Right lobe of liver (tissue), 6 donors: ENCODE measurements at regions not wholly inside any gene's neighbourhood (a gene's known extent, or its start where the extent isn't known, plus 50 kb on each side); places are given as distances from the start of the nearest gene placed in this dataset.

Experiments
- ATAC-seq, 4 donors: fragments of 200-7000 bp; cut with Tn5 transposase; one replicate each; pipeline ENCODE4 v1.9.1; 2020; ENCODE audit warnings: mild to moderate bottlenecking in 4 of 4, moderate library complexity in 4 of 4
- DNase-seq, 3 donors: peaks; one replicate each; pipeline ENCODE4 v3.0.0-alpha.2; 2020
- H3K27ac ChIP-seq, 3 donors: fragments of 200-600 bp; one replicate each; pipeline ENCODE4 v1.8.0; 2022
- H3K27me3 ChIP-seq, 2 donors: fragments of 200-600 bp; one replicate each; pipeline ENCODE4 v1.8.0; 2022
- H3K36me3 ChIP-seq, 4 donors: fragments of 200-600 bp; sonication (generic) in 1 of 4; one replicate each; pipeline versions ENCODE4 v1.5.1 to v1.8.0; 2017 to 2022; ENCODE audit warnings: control low read depth in 1 of 4
- H3K4me1 ChIP-seq, 4 donors: fragments of 200-600 bp; sonication (generic) in 1 of 4; one replicate each; pipeline versions ENCODE4 v1.5.1 to v1.8.0; 2017 to 2022; ENCODE audit warnings: control low read depth in 1 of 4
- H3K4me3 ChIP-seq, 3 donors: fragments of 200-600 bp; one replicate each; pipeline ENCODE4 v1.8.0; 2022
- H3K9me3 ChIP-seq, 4 donors: fragments of 200-600 bp; sonication (generic) in 1 of 4; one replicate each; pipeline versions ENCODE4 v1.5.1 to v1.8.0; 2017 to 2022; ENCODE audit warnings: control low read depth in 1 of 4
- POLR2A ChIP-seq: fragments of 450-650 bp; IDR thresholded peaks from one replicate; pipeline ENCODE4 v1.6.1; 2017; ENCODE audit warnings: antibody characterized with exemption, mild to moderate bottlenecking
- WGBS: methylation state at CpG from one replicate; pipeline ENCODE4 v1.1.6; 2018; ENCODE audit warnings: low coverage, low lambda C conversion rate; ENCODE audit not compliant: insufficient coverage; ENCODE audit errors: missing lambda C conversion rate; 5-methylcytosine and 5-hydroxymethylcytosine counted together
- intact Hi-C, 2 donors: fragments of 100-400 bp; cut with DNase I; formaldehyde crosslinking; loops; one replicate each; pipeline versions ENCODE4 v1.11.2 to v1.14.1; 2022
- TF ChIP-seq, protein P1 (sequence below), 4 donors: fragments of 200-600 bp in 3 of 4; fragments of 450-650 bp in 1 of 4; IDR thresholded peaks; one replicate each; pipeline versions ENCODE4 v1.5.1 to v1.8.0; 2016 to 2022; ENCODE audit warnings: antibody characterized with exemption in 4 of 4, mild to moderate bottlenecking in 2 of 4
- donor health status: DM: no; HTN: yes; CAD: no.
- donor health status: DM: no; HTN: no; CAD: no.
- donor health status: DM: no; HTN: no; CAD: no.
- donor health status: DM: no; HTN: yes; CAD: no.
- donor health status: DM: no; HTN: yes; CAD: no.

DNA sequence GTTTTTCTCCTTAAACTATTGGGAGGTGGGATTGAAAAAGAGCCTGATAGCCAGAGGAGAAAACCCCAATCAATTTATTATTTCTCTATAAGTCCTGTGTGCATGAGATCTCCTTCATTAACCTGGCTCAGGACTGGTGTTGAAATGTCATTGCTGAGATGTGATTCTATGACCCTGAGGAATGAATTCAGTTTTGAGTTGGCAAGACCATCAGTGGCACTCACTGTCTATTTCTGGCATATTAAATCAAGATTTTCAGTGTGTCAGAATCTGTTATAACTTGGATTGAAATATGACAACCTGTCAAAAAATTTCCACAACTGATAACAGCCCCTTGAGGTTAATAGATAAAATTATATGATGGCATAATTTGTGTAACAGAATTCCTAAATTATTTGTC lies 431.1 kb downstream of the TFAP2B start:
- no peaks in the 10 kb centered on the region for H3K36me3 ChIP-seq
- no peak overlapping the region for H3K27ac ChIP-seq
- ATAC-seq = no peak
- H3K27me3 ChIP-seq = no peaks in the 10 kb centered on the region
- TF ChIP-seq, protein P1, sequence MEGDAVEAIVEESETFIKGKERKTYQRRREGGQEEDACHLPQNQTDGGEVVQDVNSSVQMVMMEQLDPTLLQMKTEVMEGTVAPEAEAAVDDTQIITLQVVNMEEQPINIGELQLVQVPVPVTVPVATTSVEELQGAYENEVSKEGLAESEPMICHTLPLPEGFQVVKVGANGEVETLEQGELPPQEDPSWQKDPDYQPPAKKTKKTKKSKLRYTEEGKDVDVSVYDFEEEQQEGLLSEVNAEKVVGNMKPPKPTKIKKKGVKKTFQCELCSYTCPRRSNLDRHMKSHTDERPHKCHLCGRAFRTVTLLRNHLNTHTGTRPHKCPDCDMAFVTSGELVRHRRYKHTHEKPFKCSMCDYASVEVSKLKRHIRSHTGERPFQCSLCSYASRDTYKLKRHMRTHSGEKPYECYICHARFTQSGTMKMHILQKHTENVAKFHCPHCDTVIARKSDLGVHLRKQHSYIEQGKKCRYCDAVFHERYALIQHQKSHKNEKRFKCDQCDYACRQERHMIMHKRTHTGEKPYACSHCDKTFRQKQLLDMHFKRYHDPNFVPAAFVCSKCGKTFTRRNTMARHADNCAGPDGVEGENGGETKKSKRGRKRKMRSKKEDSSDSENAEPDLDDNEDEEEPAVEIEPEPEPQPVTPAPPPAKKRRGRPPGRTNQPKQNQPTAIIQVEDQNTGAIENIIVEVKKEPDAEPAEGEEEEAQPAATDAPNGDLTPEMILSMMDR (IDR thresholded peaks at IDR 0.05) = no peak
- TF ChIP-seq POLR2A = no peak
- H3K9me3 ChIP-seq = no peaks in the 10 kb centered on the region
- H3K4me3 ChIP-seq = no peak overlapping the region
- DNase-seq = no peak
- no peaks in the 10 kb centered on the region for H3K4me1 ChIP-seq
- intact Hi-C loops = no loop called here

DNA sequence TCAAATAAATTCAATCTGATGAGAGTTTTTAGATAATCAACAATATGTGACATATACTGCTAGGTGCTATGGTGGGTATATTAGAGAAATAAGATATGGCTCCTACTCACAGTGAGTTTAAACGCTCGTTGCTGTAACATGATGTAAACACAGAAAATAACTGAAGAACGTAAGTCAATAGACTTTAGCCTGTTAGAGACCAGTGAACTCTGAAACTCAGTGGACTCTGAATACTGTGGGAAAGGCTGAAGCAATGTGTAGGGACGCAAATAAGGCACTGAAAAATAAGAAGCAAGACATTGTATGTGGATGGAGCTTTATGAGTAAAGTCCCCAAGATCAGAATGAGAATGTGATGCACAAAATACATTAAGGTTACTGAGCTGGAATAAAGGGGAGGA lies 431.6 kb downstream of the TFAP2B start:
- Histone ChIP-seq H3K27me3 (no peaks in the 10 kb centered on the region), H3K4me3 (no peak overlapping the region), H3K4me1 (no peaks in the 10 kb centered on the region), H3K27ac (no peak overlapping the region), H3K9me3 (no peaks in the 10 kb centered on the region), H3K36me3 (no peaks in the 10 kb centered on the region)
- TF ChIP-seq, protein P1 (IDR thresholded peaks at IDR 0.05) = no peak
- no peak for TF ChIP-seq POLR2A
- DNase-seq (no peak), ATAC-seq (peak; percentile 32 to 63 (median 44))
- intact Hi-C loops = no loop called here
- WGBS = 22% methylated on average over 4 of the region's 4 CpGs

DNA sequence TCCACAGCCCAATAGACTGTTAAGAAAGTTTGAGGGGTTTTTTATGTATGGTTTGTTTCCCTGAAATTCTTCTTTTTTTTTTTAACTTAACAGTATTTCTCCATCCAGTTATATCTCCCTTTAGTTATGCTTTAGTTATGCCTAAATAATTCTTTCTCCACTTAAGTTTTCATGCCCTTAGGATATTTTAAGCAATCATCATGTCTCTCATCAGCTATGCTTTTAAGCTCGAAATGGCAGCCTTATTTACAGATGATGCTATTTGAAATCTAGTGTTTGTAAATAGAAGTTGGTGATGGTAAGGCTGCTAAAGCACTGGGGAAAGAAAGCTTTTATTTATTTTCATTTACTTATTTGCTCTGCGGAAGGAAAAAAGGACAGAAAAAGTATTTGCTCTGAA lies 439.3 kb downstream of the TFAP2B start:
- WGBS = 67% methylated on average over 2 of the region's 2 CpGs

DNA sequence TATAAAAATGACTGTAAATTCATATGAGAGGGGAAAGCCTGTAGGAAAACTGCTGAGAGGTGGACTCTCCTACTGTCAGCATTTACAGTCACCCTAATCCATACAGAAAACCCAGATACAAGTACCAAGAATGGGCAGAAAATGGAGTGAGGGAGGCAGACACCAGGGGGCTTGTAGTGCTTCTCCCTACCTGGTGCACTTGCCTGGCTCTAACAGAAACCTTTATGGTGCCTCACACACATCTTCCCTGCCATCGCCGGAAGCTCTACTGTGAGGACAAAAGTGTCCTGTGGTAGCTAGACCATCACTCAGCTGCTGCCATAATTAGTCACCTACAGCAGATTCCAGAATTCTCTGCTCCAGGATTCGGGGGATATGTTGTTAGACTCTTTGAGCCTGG lies 441.3 kb downstream of the TFAP2B start:
- Histone ChIP-seq H3K27ac (no peak overlapping the region), H3K36me3 (no peaks in the 10 kb centered on the region), H3K9me3 (no peaks in the 10 kb centered on the region), H3K4me1 (no peaks in the 10 kb centered on the region), H3K4me3 (no peak overlapping the region), H3K27me3 (no peaks in the 10 kb centered on the region)
- DNase-seq (no peak), ATAC-seq (no peak)
- TF ChIP-seq, protein P1 (IDR thresholded peaks at IDR 0.05) = no peak
- TF ChIP-seq POLR2A = no peak
- intact Hi-C loops = no loop called here
- WGBS = 79% methylated on average over 3 of the region's 3 CpGs

More for the DNA sequence above, 439.3 kb downstream of the TFAP2B start:
- TF ChIP-seq, protein P1 (IDR thresholded peaks at IDR 0.05) = no peak
- TF ChIP-seq POLR2A = no peak
- Histone ChIP-seq H3K27ac (no peak overlapping the region), H3K27me3 (no peaks in the 10 kb centered on the region), H3K9me3 (no peaks in the 10 kb centered on the region), H3K4me3 (no peak overlapping the region), H3K4me1 (no peaks in the 10 kb centered on the region), H3K36me3 (no peaks in the 10 kb centered on the region)
- ATAC-seq (no peak), DNase-seq (no peak)
- intact Hi-C loops = no loop called here

DNA sequence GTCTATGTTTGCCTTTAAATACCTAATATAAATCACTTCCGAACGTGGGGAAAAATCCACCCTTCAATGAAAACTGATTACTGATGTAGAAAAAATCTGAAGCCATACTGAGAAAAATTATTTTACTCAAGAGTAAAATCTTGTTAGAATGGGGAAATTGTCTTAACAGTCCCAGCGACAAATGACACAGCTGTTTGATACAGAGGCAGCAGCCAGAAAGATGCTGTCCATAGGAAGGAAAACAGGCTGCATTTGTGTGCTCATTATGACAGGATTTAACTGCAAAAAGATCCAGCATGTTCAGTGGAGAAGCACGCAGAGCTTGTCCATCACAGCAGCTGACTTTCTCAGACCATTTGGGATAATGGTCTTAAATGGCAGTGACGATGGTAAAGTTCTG lies 443.0 kb downstream of the TFAP2B start:
- H3K27me3 ChIP-seq = no peaks in the 10 kb centered on the region
- intact Hi-C loops = no loop called here
- no peak overlapping the region for H3K4me3 ChIP-seq
- no peak for TF ChIP-seq POLR2A
- TF ChIP-seq, protein P1 (IDR thresholded peaks at IDR 0.05) = no peak
- DNase-seq (no peak), ATAC-seq (no peak)
- no peak overlapping the region for H3K27ac ChIP-seq
- no peaks in the 10 kb centered on the region for H3K36me3 ChIP-seq
- H3K9me3 ChIP-seq = no peaks in the 10 kb centered on the region
- 65% methylated on average over 5 of the region's 5 CpGs for WGBS
- H3K4me1 ChIP-seq = no peaks in the 10 kb centered on the region
